Stimulated activated CD4-positive, alpha-beta T cell treated with anti-CD3 and anti-CD28 coated beads, Interleukin-1b, Interleukin-23, amount 100 ng/mL, for 48 hours (primary cell): ENCODE measurements at regions not wholly inside any gene's neighbourhood (a gene's known extent, or its start where the extent isn't known, plus 50 kb on each side); places are given as distances from the start of the nearest gene placed in this dataset.
A peak's percentile ranks its signal among the peaks of the same experiment; 100 is the strongest.
"Not testable (repeated sequence)": the region's sequence is repeated elsewhere in the genome, so short reads cannot be mapped to it uniquely, and the experiment has no call there.

Source experiments
- DNase-seq: peaks from one replicate; pipeline ENCODE4 v3.0.0-alpha.2; 2020

GRCh38 chr10:11403646-11404045 is 207.8 kb downstream of the USP6NL start:
- not testable (repeated sequence) for DNase-seq

GRCh38 chr10:11403116-11403515 is 208.3 kb downstream of the USP6NL start:
- DNase-seq, result peak; percentile 67

DNA sequence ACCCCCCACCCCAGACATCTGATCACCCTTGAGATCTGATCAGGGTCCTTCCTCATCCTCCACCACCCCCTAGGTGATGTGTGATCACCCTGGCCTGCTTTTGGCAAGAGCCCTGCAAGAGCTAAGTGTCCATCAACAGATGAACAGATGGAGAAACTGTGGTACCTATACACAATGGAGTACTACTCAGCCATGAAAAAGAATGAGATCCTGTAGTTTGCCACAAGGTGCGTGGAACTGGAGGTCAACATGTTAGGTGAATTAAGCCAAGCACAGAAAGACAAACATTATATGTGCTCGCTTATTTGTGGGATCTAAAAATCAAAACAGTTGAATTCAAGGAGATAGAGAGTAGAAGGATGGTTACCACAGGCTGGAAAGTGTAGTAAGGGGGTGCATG is 209.1 kb downstream of the USP6NL start:
- no peak for DNase-seq

GRCh38 chr10:11401264-11402235 is 209.9 kb downstream of the USP6NL start:
- DNase-seq, result no peak

GRCh38 chr10:11397980-11398580 is 213.4 kb downstream of the USP6NL start:
- no peak for DNase-seq

GRCh38 chr10:11397077-11397965 is 214.1 kb downstream of the USP6NL start:
- DNase-seq, result no peak

DNA sequence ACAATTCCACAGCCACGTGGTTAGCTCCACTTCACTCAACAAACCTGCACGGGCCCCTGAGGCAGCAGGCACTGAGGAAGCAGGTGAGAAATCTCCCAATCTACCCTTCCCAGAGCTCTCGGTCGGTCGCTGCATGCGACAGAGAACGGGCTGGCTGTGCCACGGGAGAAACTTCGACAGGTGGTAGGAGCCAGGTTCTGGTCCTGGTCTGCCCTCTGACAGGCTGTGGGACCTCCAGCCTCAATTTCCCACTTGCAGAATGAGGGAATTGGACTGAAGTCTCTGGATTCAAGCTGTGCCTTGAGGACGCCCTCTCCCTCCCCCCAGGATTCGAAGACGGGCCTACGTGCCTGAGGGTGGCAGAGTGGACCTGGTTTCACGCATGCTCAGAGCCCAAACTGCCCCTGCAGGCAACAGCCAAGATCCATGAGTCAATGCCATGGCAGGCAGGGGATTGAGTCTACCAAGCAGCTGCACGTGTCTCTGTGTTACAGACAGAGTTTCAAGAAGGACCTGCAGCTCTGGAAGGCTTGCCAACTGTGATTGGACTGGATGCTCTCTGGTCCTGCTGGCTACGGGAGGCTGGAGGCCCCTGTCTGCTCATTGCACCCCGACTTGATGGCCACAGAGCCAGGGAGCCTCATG is 215.0 kb downstream of the USP6NL start:
- DNase-seq, result no peak

DNA sequence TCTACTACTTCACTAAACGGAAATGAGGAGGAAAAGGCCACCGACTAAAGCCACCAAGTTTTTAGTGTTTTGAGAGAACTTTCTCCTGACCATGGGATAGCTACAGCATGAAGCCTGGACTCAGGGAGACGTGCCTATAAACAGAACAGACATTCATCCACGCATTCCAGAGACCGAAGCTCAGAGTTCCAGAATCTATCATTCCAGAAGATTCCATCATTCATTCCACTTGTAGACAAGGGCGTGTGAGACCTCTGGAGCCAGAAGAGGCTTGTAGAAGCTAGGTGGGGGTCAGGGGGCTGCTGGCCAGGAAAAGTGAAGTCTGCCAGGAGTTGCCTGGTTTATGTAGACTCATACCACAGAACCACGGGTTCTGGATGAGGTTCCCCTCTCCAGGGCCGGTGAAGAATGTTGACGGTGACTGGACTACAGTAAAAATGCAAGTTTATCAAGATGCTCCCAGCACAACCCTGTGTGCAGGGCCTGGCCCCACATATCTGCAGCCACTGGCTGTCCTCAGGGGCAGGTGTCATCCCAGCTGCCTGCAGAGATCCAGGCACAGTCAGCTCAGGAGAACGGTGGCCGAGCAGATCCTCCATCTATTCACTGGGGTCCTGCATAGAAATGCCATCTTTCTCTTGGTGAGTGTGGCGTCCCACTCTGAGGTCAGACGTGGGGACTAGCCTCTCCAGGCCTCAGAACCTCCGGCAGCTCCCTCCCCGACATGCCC is 215.7 kb downstream of the USP6NL start:
- no peak for DNase-seq

GRCh38 chr10:11395161-11395560 is 216.3 kb downstream of the USP6NL start:
- no peak for DNase-seq

- DNase-seq, result no peak
These were observed 217.6 kb downstream of the USP6NL start for GRCh38 chr10:11393858-11394257.

DNA sequence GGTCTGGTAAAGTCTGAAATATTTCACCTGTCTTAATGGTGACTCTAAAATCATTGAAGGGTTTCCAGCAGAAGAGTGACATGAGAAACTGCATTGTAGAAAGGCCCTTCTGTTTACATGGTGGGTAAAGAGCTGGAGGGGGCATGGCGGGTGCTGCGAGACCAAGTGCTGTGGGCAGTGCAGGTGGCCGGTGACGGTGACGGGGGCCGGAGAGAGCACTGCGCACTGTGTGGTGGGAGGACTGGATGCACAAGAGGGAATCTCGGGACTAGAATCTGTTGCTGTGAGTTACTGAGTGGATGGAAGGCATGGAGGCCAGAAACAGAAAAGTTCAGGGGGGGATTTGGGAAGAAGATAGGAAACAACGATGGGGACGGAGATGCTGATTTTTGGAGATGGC is 218.7 kb downstream of the USP6NL start:
- no peak for DNase-seq

GRCh38 chr10:11388996-11389395 is 222.5 kb downstream of the USP6NL start:
- DNase-seq, result no peak

DNA sequence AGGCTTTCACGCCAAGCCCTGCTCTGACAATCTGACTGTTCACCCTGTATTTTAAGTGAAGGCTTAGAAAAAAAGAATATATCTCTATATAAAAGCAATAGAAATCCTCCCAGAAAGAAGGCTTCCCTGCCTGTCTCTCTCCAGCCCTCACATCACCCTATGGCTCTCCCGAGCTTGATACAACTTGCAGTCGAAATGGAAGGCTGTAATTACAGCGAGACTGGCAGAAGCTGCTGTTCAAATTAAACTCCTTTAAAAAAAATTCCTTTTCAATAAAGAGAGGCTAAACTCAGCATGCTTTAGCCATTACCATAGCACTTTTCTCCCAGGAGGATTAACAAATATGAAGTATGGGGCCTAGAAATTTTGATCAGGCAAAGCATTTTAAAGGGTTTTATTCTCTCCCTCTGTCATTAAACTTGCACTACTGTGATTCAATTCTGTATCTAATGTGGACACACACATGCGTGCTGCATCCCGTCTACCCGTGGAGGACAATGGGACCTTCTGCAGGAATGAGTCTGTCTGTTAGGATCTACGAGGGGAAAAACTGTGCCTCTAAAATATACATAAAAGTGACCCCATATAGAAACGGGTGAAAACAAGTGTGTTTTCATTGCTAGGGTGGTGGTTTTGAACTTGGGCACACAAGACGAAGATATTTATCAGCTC is 223.8 kb downstream of the USP6NL start:
- DNase-seq, result no peak

GRCh38 chr10:11387044-11387443 is 224.4 kb downstream of the USP6NL start:
- DNase-seq, result no peak
